ENCODE measurements at regions not wholly inside any gene's neighbourhood (a gene's known extent, or its start where the extent isn't known, plus 50 kb on each side); places are given as distances from the start of the nearest gene placed in this dataset.

- H3K27ac ChIP-seq, result no peak overlapping the region
- DNase-seq (ENCODE audit: low read depth, low spot score), result no peak
Measured at GRCh38 chr3:176814285-176814684, 383.0 kb downstream of the TBL1XR1 start.

GRCh38 chr3:176807938-176808337 lies 389.3 kb downstream of the TBL1XR1 start:
- no peak overlapping the region for H3K27ac ChIP-seq
- DNase-seq (ENCODE audit: low read depth, low spot score), result no peak

GRCh38 chr3:176799675-176800074 lies 397.6 kb downstream of the TBL1XR1 start:
- H3K27ac ChIP-seq, result no peak overlapping the region
- peak; percentile 31 for DNase-seq (ENCODE audit: low read depth, low spot score)

- no peak overlapping the region for H3K27ac ChIP-seq
- DNase-seq (ENCODE audit: low read depth, low spot score), result no peak
Measured at GRCh38 chr3:176798680-176799079, 398.6 kb downstream of the TBL1XR1 start.

GRCh38 chr3:176796371-176796770 lies 400.9 kb downstream of the TBL1XR1 start:
- H3K27ac ChIP-seq, result no peak overlapping the region
- no peak for DNase-seq (ENCODE audit: low read depth, low spot score)

- DNase-seq (ENCODE audit: low read depth, low spot score), result no peak
- H3K27ac ChIP-seq, result no peak overlapping the region
Measured at GRCh38 chr3:176795891-176796290, 401.4 kb downstream of the TBL1XR1 start.

GRCh38 chr3:176794406-176794805 lies 402.9 kb downstream of the TBL1XR1 start:
- no peak for DNase-seq (ENCODE audit: low read depth, low spot score)
- H3K27ac ChIP-seq, result no peak overlapping the region

GRCh38 chr3:176789947-176790346 lies 407.3 kb downstream of the TBL1XR1 start:
- DNase-seq (ENCODE audit: low read depth, low spot score), result no peak
- no peak overlapping the region for H3K27ac ChIP-seq

GRCh38 chr3:176789281-176789705 lies 408.0 kb downstream of the TBL1XR1 start:
- DNase-seq (ENCODE audit: low read depth, low spot score), result peak; percentile 88
- H3K27ac ChIP-seq, result peak overlapping the region; percentile 5

- DNase-seq (ENCODE audit: low read depth, low spot score), result no peak
Measured at GRCh38 chr3:176787506-176787905, 409.8 kb downstream of the TBL1XR1 start.

GRCh38 chr3:176785171-176785570 lies 412.1 kb downstream of the TBL1XR1 start:
- H3K27ac ChIP-seq, result no peak overlapping the region
- DNase-seq (ENCODE audit: low read depth, low spot score), result no peak

More at GRCh38 chr3:176787506-176787905, 409.8 kb downstream of the TBL1XR1 start:
- no peak overlapping the region for H3K27ac ChIP-seq

GRCh38 chr3:176780766-176781165 lies 416.5 kb downstream of the TBL1XR1 start:
- no peak for DNase-seq (ENCODE audit: low read depth, low spot score)
- H3K27ac ChIP-seq, result no peak overlapping the region

- no peak overlapping the region for H3K27ac ChIP-seq
- no peak for DNase-seq (ENCODE audit: low read depth, low spot score)
Measured at GRCh38 chr3:176776622-176777175, 420.6 kb downstream of the TBL1XR1 start.

- H3K27ac ChIP-seq, result no peak overlapping the region
- DNase-seq (ENCODE audit: low read depth, low spot score), result no peak
Measured at GRCh38 chr3:176769547-176770190, 427.6 kb downstream of the TBL1XR1 start.

- peak overlapping the region; percentile 50 for H3K27ac ChIP-seq
- DNase-seq (ENCODE audit: low read depth, low spot score), result peak; percentile 95
Measured at GRCh38 chr3:176767385-176767784, 429.9 kb downstream of the TBL1XR1 start.

- H3K27ac ChIP-seq, result peak overlapping the region; percentile 50
- no peak for DNase-seq (ENCODE audit: low read depth, low spot score)
Measured at GRCh38 chr3:176766862-176767261, 430.4 kb downstream of the TBL1XR1 start.

- DNase-seq (ENCODE audit: low read depth, low spot score), result no peak
- no peak overlapping the region for H3K27ac ChIP-seq
Measured at GRCh38 chr3:176765382-176765900, 431.8 kb downstream of the TBL1XR1 start.

- H3K27ac ChIP-seq, result no peak overlapping the region
- no peak for DNase-seq (ENCODE audit: low read depth, low spot score)
Measured at GRCh38 chr3:176759815-176760506, 437.3 kb downstream of the TBL1XR1 start.

- no peak for DNase-seq (ENCODE audit: low read depth, low spot score)
- no peak overlapping the region for H3K27ac ChIP-seq
Measured at GRCh38 chr3:176757429-176757828, 439.9 kb downstream of the TBL1XR1 start.

- H3K27ac ChIP-seq, result no peak overlapping the region
- DNase-seq (ENCODE audit: low read depth, low spot score), result no peak
Measured at GRCh38 chr3:176755977-176756376, 441.3 kb downstream of the TBL1XR1 start.

- H3K27ac ChIP-seq, result no peak overlapping the region
- no peak for DNase-seq (ENCODE audit: low read depth, low spot score)
Measured at GRCh38 chr3:176755552-176755951, 441.7 kb downstream of the TBL1XR1 start.
